ENCODE measurements at regions not wholly inside any gene's neighbourhood (a gene's known extent, or its start where the extent isn't known, plus 50 kb on each side); places are given as distances from the start of the nearest gene placed in this dataset.
"Not testable (repeated sequence)": the region's sequence is repeated elsewhere in the genome, so short reads cannot be mapped to it uniquely, and the experiment has no call there.

- DNase-seq (ENCODE audit: low spot score), result not testable (repeated sequence)
Observed at GRCh38 chr11:14573539-14574057, 53.4 kb upstream of the PSMA1 start.

GRCh38 chr11:14577292-14577691 is 57.1 kb upstream of the PSMA1 start:
- no peak for DNase-seq (ENCODE audit: low spot score)

GRCh38 chr11:14577835-14578529 is 57.8 kb upstream of the PSMA1 start:
- DNase-seq (ENCODE audit: low spot score), result no peak

- peak; percentile 56 for DNase-seq (ENCODE audit: low spot score)
Observed at GRCh38 chr11:14578541-14578956, 58.4 kb upstream of the PSMA1 start.

- DNase-seq (ENCODE audit: low spot score), result no peak
Observed at GRCh38 chr11:14579646-14580045, 59.5 kb upstream of the PSMA1 start.

GRCh38 chr11:14582793-14583192 is 60.8 kb upstream of the PDE3B start:
- DNase-seq (ENCODE audit: low spot score), result peak; percentile 53

- no peak for DNase-seq (ENCODE audit: low spot score)
Observed at GRCh38 chr11:14583252-14584034, 60.2 kb upstream of the PDE3B start.

GRCh38 chr11:14584035-14584363 is 59.6 kb upstream of the PDE3B start:
- DNase-seq (ENCODE audit: low spot score), result no peak

- no peak for DNase-seq (ENCODE audit: low spot score)
Observed at GRCh38 chr11:14584595-14584994, 59.0 kb upstream of the PDE3B start.

GRCh38 chr11:14585438-14585837 is 58.2 kb upstream of the PDE3B start:
- no peak for DNase-seq (ENCODE audit: low spot score)

GRCh38 chr11:14587258-14587657 is 56.3 kb upstream of the PDE3B start:
- DNase-seq (ENCODE audit: low spot score), result no peak

GRCh38 chr11:14588681-14589080 is 54.9 kb upstream of the PDE3B start:
- DNase-seq (ENCODE audit: low spot score), result no peak

GRCh38 chr11:14589421-14589820 is 54.2 kb upstream of the PDE3B start:
- DNase-seq (ENCODE audit: low spot score), result no peak

GRCh38 chr11:14591046-14591445 is 52.6 kb upstream of the PDE3B start:
- not testable (repeated sequence) for DNase-seq (ENCODE audit: low spot score)

- DNase-seq (ENCODE audit: low spot score), result no peak
Observed at GRCh38 chr11:14593671-14594070, 49.9 kb upstream of the PDE3B start.
